GM23338 (cell line): ENCODE measurements at regions not wholly inside any gene's neighbourhood (a gene's known extent, or its start where the extent isn't known, plus 50 kb on each side); places are given as distances from the start of the nearest gene placed in this dataset.

ENCODE experiments used
- ATAC-seq: fragments of 200-7000 bp; cut with Tn5 transposase; 3 replicates; pipeline ENCODE4 v1.9.1; 2020
- DNase-seq: peaks from one replicate; pipeline ENCODE4 v3.0.0-alpha.2; 2015; ENCODE audit warnings: low spot score
- H2AFZ ChIP-seq: fragments of 200-600 bp; sonication (generic); 2 replicates; pipeline ENCODE4 v1.8.0; 2016; ENCODE audit warnings: antibody characterized with exemption, mild to moderate bottlenecking, moderate library complexity
- H3F3A ChIP-seq: fragments of 200-600 bp; sonication (generic); replicated peaks from 2 replicates; pipeline ENCODE4 v1.8.0; 2017; ENCODE audit warnings: antibody characterized with exemption, mixed run types, low read depth
- H3K27ac ChIP-seq: fragments of 200-600 bp; sonication (generic); 2 replicates; pipeline ENCODE4 v1.6.1; 2016; ENCODE audit warnings: low read depth
- H3K27me3 ChIP-seq: fragments of 200-600 bp; sonication (generic); 2 replicates; pipeline ENCODE4 v1.8.0; 2016; ENCODE audit warnings: mild to moderate bottlenecking, mixed run types, moderate library complexity; ENCODE audit not compliant: insufficient read depth
- H3K36me3 ChIP-seq: fragments of 200-600 bp; sonication (generic); 2 replicates; pipeline ENCODE4 v1.8.0; 2016; ENCODE audit warnings: mild to moderate bottlenecking; ENCODE audit not compliant: insufficient read depth
- H3K4me1 ChIP-seq: fragments of 200-600 bp; sonication (generic); 2 replicates; pipeline ENCODE4 v1.8.0; 2016; ENCODE audit warnings: mild to moderate bottlenecking, moderate library complexity; ENCODE audit not compliant: insufficient read depth
- H3K4me2 ChIP-seq: fragments of 200-600 bp; sonication (generic); 2 replicates; pipeline ENCODE4 v1.7.1; 2017; ENCODE audit warnings: mixed run types
- H3K4me3 ChIP-seq: fragments of 200-600 bp; sonication (generic); 2 replicates; pipeline ENCODE4 v1.6.1; 2016; ENCODE audit warnings: mixed run types
- H3K79me2 ChIP-seq: fragments of 200-600 bp; sonication (generic); replicated peaks from 2 replicates; pipeline ENCODE4 v1.8.0; 2017; ENCODE audit warnings: mild to moderate bottlenecking; ENCODE audit not compliant: insufficient read depth
- H3K9me2 ChIP-seq: fragments of 200-600 bp; sonication (generic); 2 replicates; pipeline ENCODE4 v1.8.0; 2017; ENCODE audit not compliant: insufficient read depth
- H4K20me1 ChIP-seq: fragments of 200-600 bp; sonication (generic); replicated peaks from 2 replicates; pipeline ENCODE4 v1.8.0; 2017; ENCODE audit warnings: mild to moderate bottlenecking; ENCODE audit not compliant: insufficient read depth
- H3K27ac Mint-ChIP-seq: 2 replicates; pipeline ENCODE4 v1.8.0; 2020; ENCODE audit warnings: inconsistent platforms, mild to moderate bottlenecking, moderate library complexity, mixed read lengths
- H3K27me3 Mint-ChIP-seq: 3 replicates; pipeline ENCODE4 v1.8.0; 2022; ENCODE audit warnings: low read depth, mild to moderate bottlenecking, moderate library complexity, mixed read lengths, inconsistent platforms; ENCODE audit not compliant: insufficient read depth, poor library complexity
- H3K36me3 Mint-ChIP-seq: 3 replicates; pipeline ENCODE4 v1.8.0; 2021; ENCODE audit warnings: low read depth, mild to moderate bottlenecking, inconsistent platforms, moderate library complexity, mixed read lengths
- H3K4me1 Mint-ChIP-seq: 3 replicates; pipeline ENCODE4 v1.8.0; 2020; ENCODE audit warnings: mild to moderate bottlenecking, inconsistent platforms, mixed read lengths
- H3K4me3 Mint-ChIP-seq: 3 replicates; pipeline ENCODE4 v1.8.0; 2021; ENCODE audit warnings: moderate library complexity, mild to moderate bottlenecking, inconsistent platforms, mixed read lengths
- H3K9me3 Mint-ChIP-seq: 3 replicates; pipeline ENCODE4 v1.8.0; 2020; ENCODE audit warnings: moderate library complexity, mild to moderate bottlenecking, inconsistent platforms, mixed read lengths
- CTCF ChIP-seq, 2 experiments: fragments of 200-600 bp in 1 of 2; sonication (generic) in 1 of 2; conservative IDR thresholded peaks; 2 replicates each; pipeline versions ENCODE4 v1.5.1 to v1.6.1; 2016 to 2017; ENCODE audit warnings: antibody characterized with exemption in 2 of 2, low read depth in 2 of 2, mild to moderate bottlenecking in 2 of 2, moderate library complexity in 1 of 2
- JUNB ChIP-seq: IDR thresholded peaks from one replicate; pipeline ENCODE4 v1.6.1; 2016; ENCODE audit warnings: antibody characterized with exemption; ENCODE audit not compliant: unreplicated experiment
- NANOG ChIP-seq: IDR thresholded peaks from 2 replicates; pipeline ENCODE4 v1.6.1; 2016; ENCODE audit warnings: antibody characterized with exemption, borderline replicate concordance
- POLR2AphosphoS5 ChIP-seq: IDR thresholded peaks from 2 replicates; pipeline ENCODE4 v1.6.1; 2016; ENCODE audit warnings: antibody characterized with exemption, low read depth
- REST ChIP-seq: IDR thresholded peaks from one replicate; pipeline ENCODE4 v1.6.1; 2018; ENCODE audit warnings: antibody characterized with exemption; ENCODE audit not compliant: unreplicated experiment
- ZNF462 ChIP-seq: fragments of 250-450 bp; sonication (Bioruptor Pico); IDR thresholded peaks from 2 replicates; pipeline ENCODE4 v1.5.0; 2020; ENCODE audit warnings: mild to moderate bottlenecking, moderate library complexity

- TF ChIP-seq REST (no peak), ZNF462 (CRISPR knock-in tag) (no peak), POLR2AphosphoS5 (no peak), NANOG (no peak), JUNB (no peak)
These were observed 119.7 kb upstream of the NWD2 start (continued) for GRCh38 chr4:37124800-37125199.

GRCh38 chr4:37126051-37126450 is 118.5 kb upstream of the NWD2 start:
- no peak overlapping the region for H3K27ac ChIP-seq
- no peak overlapping the region for H2AFZ ChIP-seq
- no peaks in the 10 kb centered on the region for H3F3A ChIP-seq
- no peak overlapping the region for H3K4me2 ChIP-seq
- Mint-ChIP-seq H3K36me3 (no peaks in the 10 kb centered on the region), H3K4me1 (peaks cover 3% of the 10 kb centered on the region; the same call in 1 of the 3 replicates), H3K9me3 (no peaks in the 10 kb centered on the region), H3K27me3 (no peaks in the 10 kb centered on the region), H3K4me3 (no peak overlapping the region), H3K27ac (no peak overlapping the region)
- H3K9me2 ChIP-seq = no peaks in the 10 kb centered on the region
- no peaks in the 10 kb centered on the region for H3K36me3 ChIP-seq
- H4K20me1 ChIP-seq = no peaks in the 10 kb centered on the region
- H3K4me3 ChIP-seq = no peak overlapping the region
- H3K4me1 ChIP-seq = no peaks in the 10 kb centered on the region
- H3K27me3 ChIP-seq = no peaks in the 10 kb centered on the region
- DNase-seq = no peak
- no peaks in the 10 kb centered on the region for H3K79me2 ChIP-seq
- no peak for ATAC-seq
- no peak for TF ChIP-seq CTCF (conservative IDR thresholded peaks at IDR 0.05; ENCODE audit: low read depth in 2 of 2)
